ENCODE measurements at regions not wholly inside any gene's neighbourhood (a gene's known extent, or its start where the extent isn't known, plus 50 kb on each side); places are given as distances from the start of the nearest gene placed in this dataset.
"Not testable (repeated sequence)": the region's sequence is repeated elsewhere in the genome, so short reads cannot be mapped to it uniquely, and the experiment has no call there.

DNA sequence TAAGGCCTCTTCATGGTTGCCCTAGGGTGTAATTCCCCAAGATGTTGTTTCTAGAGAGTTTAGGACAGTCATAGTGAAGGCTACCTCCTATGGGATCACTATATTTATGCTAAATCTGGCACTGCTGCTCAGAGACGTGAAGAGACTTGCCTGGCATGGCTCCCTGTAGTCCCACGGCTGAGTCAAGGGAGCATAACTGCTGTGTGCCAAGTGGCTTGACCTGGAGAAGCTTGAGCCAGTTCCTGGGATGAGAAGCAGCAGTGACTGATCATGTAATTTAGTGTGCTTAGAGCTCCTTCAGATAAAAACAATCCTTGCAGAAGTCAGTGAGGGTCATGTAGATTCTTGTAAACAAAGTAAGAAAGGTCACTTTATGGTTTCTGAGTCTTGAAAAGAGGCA lies 68.9 kb upstream of the TSPAN2 start:
- H3K36me3 ChIP-seq (ENCODE audit: control insufficient read depth, insufficient read depth, low read length), result no peaks in the 10 kb centered on the region
- Mint-ChIP-seq H3K36me3 (ENCODE audit: insufficient read depth, unreplicated experiment) (no peaks in the 10 kb centered on the region), H3K9me3 (ENCODE audit: unreplicated experiment) (peaks cover 10% of the 10 kb centered on the region), H3K27me3 (ENCODE audit: insufficient read depth, unreplicated experiment) (no peaks in the 10 kb centered on the region), H3K4me3 (ENCODE audit: unreplicated experiment) (no peak overlapping the region), H3K27ac (ENCODE audit: unreplicated experiment) (no peak overlapping the region), H3K4me1 (ENCODE audit: low read depth, unreplicated experiment) (peaks cover 19% of the 10 kb centered on the region)
- H3K27me3 ChIP-seq (replicated peaks; ENCODE audit: control insufficient read depth, insufficient read depth, low read length), result no peaks in the 10 kb centered on the region
- TF ChIP-seq CTCF (IDR thresholded peaks at IDR 0.05; ENCODE audit: insufficient read depth in 1 of 2, low read depth in 1 of 2, low read length in 1 of 2, severe bottlenecking in 1 of 2, unreplicated experiment in 1 of 2), result no peak
- no TSS peak for BruUV-seq (replicated peaks)
- H3K9me3 ChIP-seq, result no peaks in the 10 kb centered on the region
- ChIA-PET CTCF (no interaction called here), POLR2A (no interaction called here)
- DNase-seq, result no peak
- intact Hi-C loops (cut with micrococcal nuclease; ENCODE audit: unreplicated experiment), result no loop called here
- H3K4me1 ChIP-seq, result peaks cover 21% of the 10 kb centered on the region
- H3K4me3 ChIP-seq (ENCODE audit: low read depth, low read length), result no peak overlapping the region

GRCh38 chr1:115156826-115157468 lies 67.6 kb upstream of the TSPAN2 start:
- peaks cover 21% of the 10 kb centered on the region for H3K4me1 ChIP-seq

GRCh38 chr1:115153966-115154557 lies 64.8 kb upstream of the TSPAN2 start:
- peak overlapping the region; percentile 51 for H3K4me3 Mint-ChIP-seq (ENCODE audit: unreplicated experiment)

More at GRCh38 chr1:115156826-115157468, 67.6 kb upstream of the TSPAN2 start:
- H3K27me3 ChIP-seq (replicated peaks; ENCODE audit: control insufficient read depth, insufficient read depth, low read length), result no peaks in the 10 kb centered on the region
- DNase-seq, result no peak
- no peak overlapping the region for H3K4me3 Mint-ChIP-seq (ENCODE audit: unreplicated experiment)
- no peaks in the 10 kb centered on the region for H3K36me3 ChIP-seq (ENCODE audit: control insufficient read depth, insufficient read depth, low read length)
- intact Hi-C loops (cut with micrococcal nuclease; ENCODE audit: unreplicated experiment), result no loop called here
- H3K27me3 Mint-ChIP-seq (ENCODE audit: insufficient read depth, unreplicated experiment), result no peaks in the 10 kb centered on the region
- H3K27ac Mint-ChIP-seq (ENCODE audit: unreplicated experiment), result no peak overlapping the region
- CTCF ChIA-PET, result no interaction called here
- peaks cover 19% of the 10 kb centered on the region for H3K4me1 Mint-ChIP-seq (ENCODE audit: low read depth, unreplicated experiment)
- no peaks in the 10 kb centered on the region for H3K9me3 ChIP-seq
- no TSS peak for BruUV-seq (replicated peaks)
- H3K4me3 ChIP-seq (ENCODE audit: low read depth, low read length), result no peak overlapping the region
- peaks cover 10% of the 10 kb centered on the region for H3K9me3 Mint-ChIP-seq (ENCODE audit: unreplicated experiment)
- no peaks in the 10 kb centered on the region for H3K36me3 Mint-ChIP-seq (ENCODE audit: insufficient read depth, unreplicated experiment)
- no peak for TF ChIP-seq CTCF (IDR thresholded peaks at IDR 0.05; ENCODE audit: insufficient read depth in 1 of 2, low read depth in 1 of 2, low read length in 1 of 2, severe bottlenecking in 1 of 2, unreplicated experiment in 1 of 2)
- POLR2A ChIA-PET, result no interaction called here

DNA sequence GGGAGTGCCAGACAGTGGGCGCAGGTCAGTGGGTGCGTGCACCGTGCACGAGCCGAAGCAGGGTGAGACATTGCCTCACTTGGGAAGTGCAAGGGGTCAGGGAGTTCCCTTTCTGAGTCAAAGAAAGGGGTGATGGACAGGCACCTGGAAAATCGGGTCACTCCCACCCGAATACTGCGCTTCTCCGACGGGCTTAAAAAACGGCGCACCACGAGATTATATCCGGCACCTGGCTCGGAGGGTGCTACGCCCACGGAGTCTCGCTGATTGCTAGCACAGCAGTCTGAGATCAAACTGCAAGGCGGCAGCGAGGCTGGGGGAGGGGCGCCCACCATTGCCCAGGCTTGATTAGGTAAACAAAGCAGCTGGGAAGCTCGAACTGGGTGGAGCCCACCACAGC lies 58.6 kb upstream of the TSPAN2 start:
- H3K27ac Mint-ChIP-seq (ENCODE audit: unreplicated experiment); H3K9me3 ChIP-seq; DNase-seq; H3K4me1 ChIP-seq; H3K27me3 Mint-ChIP-seq (ENCODE audit: insufficient read depth, unreplicated experiment); H3K9me3 Mint-ChIP-seq (ENCODE audit: unreplicated experiment); BruUV-seq (replicated peaks); POLR2A ChIA-PET; H3K36me3 ChIP-seq (ENCODE audit: control insufficient read depth, insufficient read depth, low read length); H3K27me3 ChIP-seq (replicated peaks; ENCODE audit: control insufficient read depth, insufficient read depth, low read length); intact Hi-C loops (cut with micrococcal nuclease; ENCODE audit: unreplicated experiment); CTCF ChIA-PET; H3K36me3 Mint-ChIP-seq (ENCODE audit: insufficient read depth, unreplicated experiment); H3K4me1 Mint-ChIP-seq (ENCODE audit: low read depth, unreplicated experiment): not testable (repeated sequence)
- peak overlapping the region; percentile 71 for H3K4me3 Mint-ChIP-seq (ENCODE audit: unreplicated experiment)
- peak overlapping the region; percentile 27 for H3K4me3 ChIP-seq (ENCODE audit: low read depth, low read length)

More at GRCh38 chr1:115153966-115154557, 64.8 kb upstream of the TSPAN2 start:
- H3K36me3 ChIP-seq (ENCODE audit: control insufficient read depth, insufficient read depth, low read length), result no peaks in the 10 kb centered on the region
- intact Hi-C loops (cut with micrococcal nuclease; ENCODE audit: unreplicated experiment), result no loop called here
- no peak overlapping the region for H3K4me3 ChIP-seq (ENCODE audit: low read depth, low read length)
- no TSS peak for BruUV-seq (replicated peaks)
- no peaks in the 10 kb centered on the region for H3K36me3 Mint-ChIP-seq (ENCODE audit: insufficient read depth, unreplicated experiment)
- no peaks in the 10 kb centered on the region for H3K9me3 ChIP-seq
- no peaks in the 10 kb centered on the region for H3K27me3 ChIP-seq (replicated peaks; ENCODE audit: control insufficient read depth, insufficient read depth, low read length)
- H3K27ac Mint-ChIP-seq (ENCODE audit: unreplicated experiment), result no peak overlapping the region
- H3K4me1 ChIP-seq, result peaks cover 21% of the 10 kb centered on the region
- peak; percentile 39 to 61 for DNase-seq
- H3K4me1 Mint-ChIP-seq (ENCODE audit: low read depth, unreplicated experiment), result peaks cover 19% of the 10 kb centered on the region
- TF ChIP-seq CTCF (IDR thresholded peaks at IDR 0.05; ENCODE audit: insufficient read depth in 1 of 2, low read depth in 1 of 2, low read length in 1 of 2, severe bottlenecking in 1 of 2, unreplicated experiment in 1 of 2), result no peak
- no peaks in the 10 kb centered on the region for H3K27me3 Mint-ChIP-seq (ENCODE audit: insufficient read depth, unreplicated experiment)
- POLR2A ChIA-PET, result no interaction called here
- CTCF ChIA-PET, result no interaction called here
- peaks cover 10% of the 10 kb centered on the region for H3K9me3 Mint-ChIP-seq (ENCODE audit: unreplicated experiment)

All from Caco-2 (cell line).